Activated CD4-positive, alpha-beta T cell treated with anti-CD3 and anti-CD28 coated beads, Interleukin-10, Interleukin-2, amounts not matched to agents 100 ng/mL and 50 ng/mL, durations not matched to agents 16 hours and 8 hours (primary cell): ENCODE measurements at regions not wholly inside any gene's neighbourhood (a gene's known extent, or its start where the extent isn't known, plus 50 kb on each side); places are given as distances from the start of the nearest gene placed in this dataset.

Source experiments
- DNase-seq: peaks from one replicate; pipeline ENCODE4 v3.0.0-alpha.2; 2020

DNA sequence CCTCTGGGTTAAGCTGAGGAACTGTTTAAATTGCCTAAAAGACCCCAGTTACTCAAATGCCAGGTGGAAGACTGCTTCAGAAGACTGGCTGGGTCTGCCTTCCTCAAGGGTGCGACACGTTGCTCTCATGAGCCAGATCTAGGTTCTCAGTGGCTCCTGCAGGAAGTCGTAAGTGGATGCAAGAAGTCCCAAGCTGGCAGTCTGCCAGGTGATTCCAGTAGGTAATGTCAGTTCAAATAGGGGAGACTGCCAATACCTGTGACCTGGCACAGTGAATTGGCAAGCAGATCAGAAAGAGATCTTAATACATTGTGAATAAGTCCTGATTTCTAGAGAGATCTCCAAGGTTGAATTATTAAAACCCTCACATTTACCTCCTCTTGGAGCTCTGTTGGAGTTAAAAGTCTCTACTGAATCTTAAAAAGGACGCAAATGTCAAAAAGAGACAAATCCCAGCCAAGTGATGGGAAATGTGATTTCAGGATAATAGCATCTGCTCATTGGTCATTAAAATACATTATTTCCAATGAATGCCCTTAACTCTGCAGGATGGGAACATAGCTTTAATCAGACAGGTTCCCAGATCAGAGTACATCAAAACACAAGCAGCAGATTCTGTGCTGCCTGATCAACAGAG lies 98.8 kb upstream of the FRMD6 start:
- no peak for DNase-seq

GRCh38 chr14:51554339-51554920 lies 97.3 kb upstream of the FRMD6 start:
- no peak for DNase-seq

- no peak for DNase-seq
Observed at GRCh38 chr14:51554953-51555352, 96.8 kb upstream of the FRMD6 start.

DNA sequence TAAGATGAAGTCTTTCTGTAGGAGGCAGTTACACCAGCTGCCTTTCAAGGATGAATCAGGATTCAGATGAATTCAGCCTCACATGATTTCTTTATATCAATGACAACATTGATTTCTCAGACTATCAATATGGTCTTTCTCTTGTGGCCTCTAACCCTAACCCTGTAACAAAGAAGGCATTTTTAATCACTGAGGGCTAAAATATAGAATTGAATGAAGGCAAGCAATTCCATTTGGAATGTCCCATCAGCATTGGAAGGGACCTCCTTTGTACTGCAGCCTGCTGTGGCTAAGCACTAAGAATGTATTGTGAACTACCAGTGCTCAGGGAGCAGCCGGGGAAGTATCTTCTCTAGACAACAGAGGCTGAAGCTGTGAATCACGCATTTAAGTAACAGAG lies 90.6 kb upstream of the FRMD6 start:
- no peak for DNase-seq

DNA sequence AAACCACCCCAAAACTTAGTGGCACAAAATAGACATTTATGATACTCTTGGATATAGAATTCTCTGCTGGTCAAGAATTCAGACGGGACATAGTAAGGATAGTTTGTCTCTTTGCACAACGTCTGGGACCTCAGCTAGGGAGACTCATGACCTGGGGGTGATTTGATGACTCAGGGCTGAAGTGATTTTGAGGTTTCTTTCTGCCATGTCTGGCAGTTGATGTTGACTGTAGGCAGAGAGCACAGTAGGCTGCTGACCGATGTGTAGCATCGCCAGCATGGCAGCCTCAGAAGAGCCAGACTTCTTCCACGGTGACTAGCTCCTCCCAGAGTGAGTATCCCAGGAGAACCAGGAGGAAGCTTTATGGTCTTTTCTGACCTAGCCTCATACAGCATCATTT lies 88.9 kb upstream of the FRMD6 start:
- DNase-seq = no peak

GRCh38 chr14:51563560-51563959 lies 88.2 kb upstream of the FRMD6 start:
- no peak for DNase-seq

- no peak for DNase-seq
Observed at GRCh38 chr14:51564460-51564859, 87.2 kb upstream of the FRMD6 start.

- DNase-seq = no peak
Observed at GRCh38 chr14:51564986-51565604, 86.6 kb upstream of the FRMD6 start.

DNA sequence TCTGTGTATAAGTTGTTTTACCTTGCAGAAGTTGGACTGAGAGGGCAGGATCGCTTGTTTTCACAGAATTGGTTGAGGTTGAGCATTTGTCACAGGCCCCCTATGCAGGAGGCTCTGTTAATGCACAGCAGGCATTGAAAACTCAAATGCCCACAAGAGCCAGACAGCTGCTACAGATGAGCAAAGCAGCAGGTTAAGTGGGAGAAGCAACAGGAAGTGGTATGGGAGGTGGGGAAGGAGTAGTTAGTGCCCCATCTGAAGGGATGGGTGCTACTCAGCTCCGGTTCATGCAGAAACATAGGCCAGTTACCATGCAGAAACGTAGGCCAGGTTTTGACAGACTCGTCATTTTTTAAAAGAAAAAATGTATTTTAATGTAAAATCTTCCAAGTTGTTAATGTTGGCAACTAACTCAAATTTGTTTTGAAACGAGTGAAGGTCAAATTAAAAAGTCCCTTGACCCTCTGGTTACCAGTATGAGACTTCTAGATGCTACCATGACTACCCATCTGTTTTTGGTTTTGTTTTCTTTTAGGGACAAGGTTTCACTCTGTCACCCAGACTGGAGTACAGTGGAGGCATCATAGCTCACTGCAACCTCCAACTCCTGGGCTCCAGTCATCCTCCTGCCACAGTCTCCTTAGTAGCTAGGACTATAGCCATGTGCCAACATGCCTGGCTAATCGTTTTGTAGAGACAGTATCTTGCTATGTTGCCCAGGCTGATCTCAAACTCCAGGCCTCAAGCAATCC lies 84.7 kb upstream of the FRMD6 start:
- peak; percentile 9 for DNase-seq

DNA sequence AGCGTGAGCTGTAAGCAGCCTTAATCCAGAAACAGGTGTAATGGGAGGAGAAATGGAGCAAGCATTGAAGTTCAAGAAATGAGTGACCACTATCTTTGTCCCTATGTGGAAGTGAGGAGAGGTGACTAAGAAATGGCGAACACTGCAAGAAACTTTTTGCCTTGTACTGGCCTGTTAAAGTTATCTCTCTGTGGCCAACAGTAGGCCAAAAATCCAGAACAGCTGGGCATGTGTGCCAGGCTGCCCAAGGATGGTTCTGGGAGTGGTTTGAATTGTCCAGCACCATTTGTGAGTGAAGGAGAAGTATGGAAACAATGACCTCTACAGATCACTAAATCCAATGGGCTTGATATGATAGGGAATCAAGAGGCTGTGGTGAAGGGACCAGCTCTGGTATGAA lies 83.3 kb upstream of the FRMD6 start:
- DNase-seq = no peak

DNA sequence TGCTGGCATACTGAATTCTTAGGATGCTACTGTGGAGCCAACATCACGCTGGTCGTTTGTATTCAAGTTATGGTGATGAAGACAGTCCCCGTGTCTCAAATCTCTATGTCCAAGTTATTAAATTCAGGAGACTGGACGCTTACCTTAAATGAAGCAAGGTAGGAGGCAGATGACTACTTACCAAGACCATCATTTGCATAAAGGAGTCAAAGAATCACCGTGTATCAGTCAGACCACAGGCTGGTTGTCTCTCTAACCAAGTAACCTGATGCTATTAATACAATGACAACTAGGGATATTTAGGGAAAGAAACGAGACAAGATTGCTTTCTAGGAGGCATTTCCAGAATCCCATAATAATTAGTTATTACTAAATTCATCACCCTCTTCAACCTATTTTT lies 78.1 kb upstream of the FRMD6 start:
- DNase-seq = no peak

GRCh38 chr14:51574009-51574408 lies 77.7 kb upstream of the FRMD6 start:
- no peak for DNase-seq

- DNase-seq = no peak
Observed at GRCh38 chr14:51575349-51576116, 76.2 kb upstream of the FRMD6 start.

DNA sequence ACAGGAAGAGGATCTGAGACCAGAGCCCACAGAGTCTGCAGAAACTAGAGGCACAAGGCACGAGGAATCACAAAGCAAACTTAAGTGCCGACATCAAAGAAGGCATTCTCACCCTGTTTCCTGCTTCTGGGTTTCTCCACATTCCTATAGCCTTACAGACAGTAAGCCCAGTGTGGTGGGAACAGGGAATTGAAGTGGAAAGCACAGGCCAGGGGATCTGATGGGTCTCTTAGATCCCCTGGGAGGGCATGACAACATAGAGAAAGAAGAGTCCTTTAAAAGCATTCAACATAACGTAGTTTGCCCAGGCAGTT lies 75.6 kb upstream of the FRMD6 start:
- no peak for DNase-seq

GRCh38 chr14:51576879-51577278 lies 74.8 kb upstream of the FRMD6 start:
- DNase-seq = no peak

DNA sequence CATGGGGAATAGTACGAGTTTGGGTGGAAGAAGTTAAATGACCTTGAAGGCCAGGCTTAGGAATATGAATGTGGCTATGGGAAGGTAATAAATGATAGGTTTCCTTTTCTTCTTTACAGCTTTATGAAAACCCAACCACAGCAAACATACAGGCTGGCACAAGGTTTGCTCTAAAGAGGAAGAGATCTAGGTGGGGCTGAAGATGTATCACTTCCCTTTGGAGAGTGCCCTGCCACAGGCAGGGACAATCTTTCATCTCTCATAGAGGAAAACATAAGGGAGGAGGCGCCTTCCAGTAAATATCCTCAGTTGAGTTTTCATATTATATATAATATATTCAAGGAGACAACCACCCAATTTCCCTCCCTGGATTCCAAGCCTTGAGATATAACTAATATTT lies 72.9 kb upstream of the FRMD6 start:
- DNase-seq = no peak

GRCh38 chr14:51581017-51581881 lies 70.5 kb upstream of the FRMD6 start:
- DNase-seq = no peak

DNA sequence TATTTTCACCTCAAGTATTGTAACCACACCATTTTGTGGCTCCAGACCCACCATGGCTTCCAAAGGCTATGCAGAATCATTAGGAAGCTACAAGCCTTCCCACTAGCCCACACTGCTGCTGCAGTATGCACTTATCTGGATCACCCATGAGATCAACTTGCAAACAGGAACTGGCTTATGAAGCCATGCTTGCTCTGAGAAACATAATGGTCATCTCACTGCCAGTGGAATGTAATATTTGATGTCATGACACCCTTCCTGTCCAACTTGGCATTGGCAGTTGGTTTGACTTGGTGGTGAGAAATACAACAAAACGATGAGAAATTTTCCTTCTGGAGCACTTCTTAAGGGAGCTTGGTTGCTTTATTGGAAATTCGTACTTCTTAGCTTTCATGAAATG lies 69.3 kb upstream of the FRMD6 start:
- DNase-seq = no peak

DNA sequence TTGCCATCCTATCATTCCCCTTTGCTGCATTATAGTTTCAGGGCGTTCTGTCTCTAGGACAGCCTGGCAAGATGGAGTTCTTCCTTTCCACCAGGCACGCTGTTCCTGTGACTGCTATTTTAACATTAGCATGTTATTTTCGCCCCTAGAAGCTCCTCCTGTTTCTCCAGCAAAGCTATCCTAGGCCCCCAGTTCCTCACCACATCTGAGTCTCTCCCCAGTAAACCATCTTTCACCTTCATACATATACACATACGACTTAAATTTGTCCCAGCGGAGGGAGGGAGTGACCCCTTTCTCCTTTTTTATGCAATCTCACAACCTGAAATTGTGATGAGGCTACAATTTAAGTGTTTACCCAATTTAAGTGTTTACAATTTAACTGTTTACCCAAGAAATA lies 66.7 kb upstream of the FRMD6 start:
- no peak for DNase-seq

DNA sequence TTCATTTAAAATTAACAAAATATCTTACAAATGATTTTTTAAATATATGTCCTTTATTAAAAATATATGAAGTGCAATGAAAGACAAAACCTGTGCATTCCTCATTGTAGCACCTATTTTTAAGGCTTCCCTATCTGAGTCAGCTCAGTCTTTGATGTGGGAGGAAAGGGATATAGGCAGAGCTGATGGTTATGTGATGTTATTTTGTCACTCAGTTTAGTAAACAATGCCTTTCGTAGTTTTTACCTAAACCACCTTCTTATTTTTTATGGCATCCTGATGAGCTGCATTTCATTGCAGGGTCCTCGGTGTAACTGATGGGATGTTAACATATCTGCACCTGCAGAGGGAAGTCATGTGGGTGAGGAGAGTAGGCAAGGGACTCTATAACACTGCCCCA lies 58.9 kb upstream of the FRMD6 start:
- peak; percentile 23 for DNase-seq

DNA sequence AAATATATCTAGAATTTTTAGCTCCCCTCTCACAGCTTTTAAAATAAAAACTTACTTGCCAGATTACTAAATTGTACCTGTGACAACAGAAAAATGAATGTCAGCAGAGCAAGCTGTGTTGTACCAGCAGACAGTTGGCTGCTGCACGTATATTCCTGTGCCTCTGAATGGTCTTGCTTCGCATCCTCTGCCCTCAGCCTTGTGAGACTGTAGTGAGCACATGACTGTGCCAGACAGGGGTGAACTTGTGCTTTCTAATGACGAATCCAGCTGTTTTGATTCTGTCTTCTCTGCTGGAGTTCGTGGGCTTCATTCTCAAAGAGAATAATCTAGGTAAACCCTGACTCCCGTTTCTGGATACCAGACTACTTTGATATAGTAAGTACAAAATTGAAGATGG lies 58.3 kb upstream of the FRMD6 start:
- DNase-seq = no peak

GRCh38 chr14:51595881-51596455 lies 55.7 kb upstream of the FRMD6 start:
- DNase-seq = no peak
